ENCODE measurements at regions not wholly inside any gene's neighbourhood (a gene's known extent, or its start where the extent isn't known, plus 50 kb on each side); places are given as distances from the start of the nearest gene placed in this dataset.

DNA sequence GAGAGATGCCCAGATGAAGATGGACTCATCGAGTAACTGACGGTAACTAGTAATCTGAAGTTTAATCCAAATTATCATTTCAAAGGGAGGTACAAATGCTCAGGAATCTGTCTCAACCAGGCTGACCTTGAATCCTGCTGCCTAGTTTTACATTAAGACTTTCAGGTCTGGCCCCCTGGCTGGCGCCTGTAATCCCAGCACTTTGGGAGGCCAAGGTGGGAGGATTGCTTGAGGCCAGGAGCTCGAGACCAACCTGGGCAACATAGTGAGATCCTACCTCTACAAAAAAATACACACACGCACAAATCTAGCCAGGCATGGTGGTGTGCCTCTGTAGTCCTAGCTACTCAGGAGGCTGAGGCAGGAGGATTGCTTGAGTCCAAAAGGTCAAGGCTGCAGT, 95.7 kb upstream of the AKT3 start:
- DNase-seq (ENCODE audit: low spot score), result no peak
- TF ChIP-seq, protein P1, sequence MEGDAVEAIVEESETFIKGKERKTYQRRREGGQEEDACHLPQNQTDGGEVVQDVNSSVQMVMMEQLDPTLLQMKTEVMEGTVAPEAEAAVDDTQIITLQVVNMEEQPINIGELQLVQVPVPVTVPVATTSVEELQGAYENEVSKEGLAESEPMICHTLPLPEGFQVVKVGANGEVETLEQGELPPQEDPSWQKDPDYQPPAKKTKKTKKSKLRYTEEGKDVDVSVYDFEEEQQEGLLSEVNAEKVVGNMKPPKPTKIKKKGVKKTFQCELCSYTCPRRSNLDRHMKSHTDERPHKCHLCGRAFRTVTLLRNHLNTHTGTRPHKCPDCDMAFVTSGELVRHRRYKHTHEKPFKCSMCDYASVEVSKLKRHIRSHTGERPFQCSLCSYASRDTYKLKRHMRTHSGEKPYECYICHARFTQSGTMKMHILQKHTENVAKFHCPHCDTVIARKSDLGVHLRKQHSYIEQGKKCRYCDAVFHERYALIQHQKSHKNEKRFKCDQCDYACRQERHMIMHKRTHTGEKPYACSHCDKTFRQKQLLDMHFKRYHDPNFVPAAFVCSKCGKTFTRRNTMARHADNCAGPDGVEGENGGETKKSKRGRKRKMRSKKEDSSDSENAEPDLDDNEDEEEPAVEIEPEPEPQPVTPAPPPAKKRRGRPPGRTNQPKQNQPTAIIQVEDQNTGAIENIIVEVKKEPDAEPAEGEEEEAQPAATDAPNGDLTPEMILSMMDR (IDR thresholded peaks at IDR 0.05), result no peak
- no peak for ATAC-seq (ENCODE audit: low FRiP score)

DNA sequence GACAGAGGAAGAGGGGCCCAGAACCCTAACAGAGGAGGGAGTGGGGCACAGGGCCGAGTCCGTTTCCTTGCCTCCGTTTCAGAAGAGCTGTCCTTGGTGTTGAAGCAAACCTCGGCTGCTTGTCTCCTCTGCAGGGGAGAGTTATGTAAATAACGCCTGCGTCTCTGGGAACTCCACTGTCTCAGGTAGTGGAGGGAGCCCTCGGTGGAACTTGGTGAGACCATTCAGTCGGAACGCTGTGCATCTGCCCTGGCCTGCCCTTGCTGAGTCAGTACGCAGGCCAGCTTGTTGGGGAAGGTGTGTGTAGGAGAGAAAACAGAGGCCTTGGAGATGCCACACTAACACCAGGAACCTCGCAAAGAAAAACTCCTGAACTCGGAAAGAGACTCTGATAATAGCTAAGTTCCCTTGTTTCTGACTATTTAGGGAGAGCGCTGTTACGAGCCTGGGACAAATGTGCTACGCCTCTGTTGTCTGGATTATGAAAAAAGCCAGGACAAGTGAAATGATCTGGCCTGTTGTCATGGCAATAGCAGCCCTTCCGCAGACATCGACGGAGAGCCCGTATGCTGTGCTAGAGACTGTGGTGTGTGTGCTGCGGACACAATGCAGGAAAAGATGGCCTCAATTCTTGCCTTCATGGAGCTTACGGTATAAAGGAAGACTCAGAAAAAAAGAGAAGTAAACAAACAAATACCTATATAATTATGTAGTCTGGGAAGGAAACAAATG, 94.6 kb upstream of the AKT3 start:
- TF ChIP-seq, protein P1 (IDR thresholded peaks at IDR 0.05), result no peak
- DNase-seq (ENCODE audit: low spot score), result no peak
- no peak for ATAC-seq (ENCODE audit: low FRiP score)

DNA sequence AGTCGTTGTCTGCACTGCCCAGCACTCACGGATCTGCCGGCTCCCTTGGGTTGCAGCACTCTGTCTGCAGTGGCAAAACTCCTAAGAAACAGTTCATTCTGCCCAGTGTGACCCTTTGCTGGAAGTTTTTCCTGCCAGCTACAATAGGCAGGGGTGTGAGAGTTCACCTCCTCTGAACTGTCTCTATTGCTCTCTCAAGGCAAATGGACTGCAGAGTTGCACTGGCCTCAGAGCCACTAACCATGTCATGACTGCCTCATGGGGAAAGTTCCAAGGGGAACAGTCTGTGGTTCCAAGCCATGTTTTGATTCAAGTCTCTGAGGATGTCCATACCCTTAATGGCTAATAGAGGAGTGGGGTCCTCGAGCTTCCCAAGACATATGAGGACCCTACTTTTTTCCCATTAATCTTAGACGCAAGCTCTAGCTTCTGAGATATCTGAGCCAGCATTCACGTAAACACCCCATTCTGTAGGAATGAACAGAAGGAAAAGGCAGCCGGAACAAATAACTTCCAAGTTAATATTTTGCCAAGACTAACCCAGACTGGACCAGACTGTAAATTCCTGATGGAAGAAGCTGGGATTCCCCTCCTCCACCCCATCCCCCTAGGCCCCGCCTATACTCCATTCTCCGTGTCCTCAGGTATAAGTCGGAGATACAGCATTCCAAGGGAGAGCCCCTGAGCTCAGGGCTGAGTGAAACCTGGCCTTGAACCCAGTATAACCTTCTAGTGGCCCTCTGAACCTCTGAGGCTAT, 93.8 kb upstream of the AKT3 start:
- TF ChIP-seq, protein P1 (IDR thresholded peaks at IDR 0.05), result no peak
- no peak for DNase-seq (ENCODE audit: low spot score)
- ATAC-seq (ENCODE audit: low FRiP score), result no peak

DNA sequence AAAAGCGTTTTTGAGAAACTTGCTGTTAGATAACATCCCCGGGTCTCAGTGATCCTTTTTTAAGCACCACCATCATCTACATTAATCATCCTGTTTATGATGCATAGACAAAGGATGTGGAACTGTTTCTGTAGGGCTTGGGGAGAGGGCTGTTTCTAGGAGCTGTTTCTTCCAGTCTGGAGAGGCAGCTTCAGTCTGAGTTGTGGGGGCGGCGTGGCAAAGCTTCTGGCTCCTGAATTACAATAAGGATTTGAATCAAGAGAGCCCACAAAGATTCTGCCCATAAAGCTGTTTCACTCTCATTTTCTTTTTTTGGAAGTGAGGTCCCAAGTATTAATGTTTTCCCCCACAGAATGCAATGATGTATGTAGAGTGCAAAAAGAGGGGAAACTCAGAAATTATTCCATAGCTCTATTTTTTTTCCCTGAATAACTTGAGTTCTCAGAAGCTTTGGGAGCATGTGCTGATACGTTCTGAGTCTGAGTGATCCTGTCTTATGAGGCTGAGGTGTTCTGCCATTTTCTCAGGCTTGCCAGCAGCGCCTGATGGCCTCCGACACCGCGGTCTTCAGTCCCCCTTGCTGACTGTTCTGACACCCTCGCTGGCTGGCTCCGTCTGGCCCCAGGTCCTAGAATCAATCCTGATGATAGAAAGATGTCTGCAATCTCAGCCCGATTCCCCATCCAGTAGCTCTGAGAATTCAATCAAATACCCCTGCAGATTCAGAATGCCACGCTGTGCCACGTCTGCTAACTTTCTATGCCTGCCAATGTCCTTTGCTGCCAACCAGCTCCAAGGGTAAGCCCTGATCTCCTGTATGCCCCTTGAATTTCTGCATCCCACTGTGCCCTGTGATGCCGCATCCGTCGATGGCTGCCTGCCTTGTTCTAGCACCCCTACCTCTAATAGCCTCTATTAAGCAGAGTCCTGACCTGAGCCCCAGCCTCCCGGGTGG, 92.4 kb upstream of the AKT3 start:
- ATAC-seq (ENCODE audit: low FRiP score) (no peak), DNase-seq (ENCODE audit: low spot score) (no peak)
- TF ChIP-seq, protein P1 (IDR thresholded peaks at IDR 0.05), result no peak

DNA sequence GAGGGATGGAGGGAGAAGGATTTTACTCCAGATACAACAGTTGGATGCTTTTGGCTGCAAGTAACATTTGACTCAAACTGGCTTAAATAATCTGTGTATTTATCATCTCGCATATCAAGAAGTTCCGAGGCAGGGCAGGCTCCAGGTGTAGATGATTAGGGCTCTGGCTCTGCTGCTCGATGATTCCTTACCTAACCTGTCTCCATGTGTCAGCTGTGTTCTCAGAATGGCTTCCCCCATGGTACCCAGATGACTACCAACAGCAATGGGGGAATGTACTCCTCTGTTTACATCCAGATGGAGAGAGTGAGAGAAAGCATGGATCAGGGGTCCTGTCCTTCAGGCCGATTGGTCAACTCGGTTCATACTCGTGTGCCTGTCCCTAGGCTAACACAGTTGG, 90.4 kb upstream of the AKT3 start:
- ATAC-seq (ENCODE audit: low FRiP score) (no peak), DNase-seq (ENCODE audit: low spot score) (no peak)
- TF ChIP-seq, protein P1 (IDR thresholded peaks at IDR 0.05), result no peak

DNA sequence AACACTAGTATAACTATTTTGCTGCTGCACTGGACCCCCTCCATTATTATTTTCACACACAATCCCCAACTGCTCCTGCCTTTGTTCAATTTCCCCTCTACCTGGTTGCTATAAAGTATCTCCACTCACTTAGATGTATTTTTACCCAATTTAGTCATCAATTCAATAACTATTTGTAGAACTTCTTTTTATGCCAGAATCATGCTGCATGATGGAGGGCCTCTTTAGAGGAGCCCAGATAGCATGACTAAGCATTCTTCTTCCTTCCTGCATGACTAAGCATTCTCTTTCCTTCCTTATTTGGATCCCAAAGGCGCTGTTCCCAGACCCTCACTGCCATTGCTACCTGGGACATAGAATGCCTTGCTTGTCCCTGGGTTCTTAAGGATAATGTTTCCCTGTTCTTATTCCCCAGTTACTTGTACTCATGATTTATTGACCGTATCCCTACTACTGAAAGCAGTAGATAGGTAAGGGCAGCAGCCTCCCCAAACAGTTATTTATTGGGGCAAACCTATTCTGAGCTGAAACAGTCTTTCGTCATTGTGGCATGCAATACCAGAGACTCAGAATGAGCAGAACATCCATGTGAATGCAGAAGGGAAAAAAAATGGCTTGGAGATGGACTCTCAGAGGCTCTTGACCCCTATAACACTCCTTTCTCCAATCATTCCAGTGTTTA, 89.3 kb upstream of the AKT3 start:
- TF ChIP-seq, protein P1 (IDR thresholded peaks at IDR 0.05), result no peak
- DNase-seq (ENCODE audit: low spot score) (no peak), ATAC-seq (ENCODE audit: low FRiP score) (no peak)

Data from omental fat pad (tissue), 3 donors.